SK-N-SH (cell line): ENCODE measurements at regions not wholly inside any gene's neighbourhood (a gene's known extent, or its start where the extent isn't known, plus 50 kb on each side); places are given as distances from the start of the nearest gene placed in this dataset.

ENCODE experiments used
- EP300 ChIP-seq, 2 experiments: IDR thresholded peaks; 2 replicates each; pipeline versions ENCODE4 v1.4.0 to v1.6.1; 2012; ENCODE audit warnings: borderline replicate concordance in 1 of 2, low read depth in 1 of 2, low read length in 1 of 2
- EZH2phosphoT487 ChIP-seq: fragments of 200-600 bp; sonication (generic); IDR thresholded peaks from 2 replicates; pipeline ENCODE4 v1.6.1; 2017; ENCODE audit warnings: low read depth, mixed run types, mild to moderate bottlenecking, antibody characterized with exemption, moderate library complexity, borderline replicate concordance
- JUND ChIP-seq: IDR thresholded peaks from 2 replicates; pipeline ENCODE4 v1.4.0; 2012
- NRF1 ChIP-seq: IDR thresholded peaks from 2 replicates; pipeline ENCODE4 v1.6.1; 2012; ENCODE audit warnings: low read depth, mild to moderate bottlenecking, low read length
- RAD21 ChIP-seq: IDR thresholded peaks from 2 replicates; pipeline ENCODE4 v1.6.1; 2012; ENCODE audit warnings: mild to moderate bottlenecking, low read length
- YY1 ChIP-seq: IDR thresholded peaks from 2 replicates; pipeline ENCODE4 v1.4.0; 2012; ENCODE audit warnings: low read depth, mild to moderate bottlenecking
- TF ChIP-seq, protein P1 (sequence below): fragments of 200-600 bp; sonication (generic); IDR thresholded peaks from 2 replicates; pipeline ENCODE4 v1.6.1; 2017; ENCODE audit warnings: antibody characterized with exemption, mild to moderate bottlenecking, moderate library complexity
- TF ChIP-seq, protein P2 (sequence below): IDR thresholded peaks from 2 replicates; pipeline ENCODE4 v1.4.0; 2012; ENCODE audit warnings: low read depth
- TF ChIP-seq, protein P3 (sequence below): IDR thresholded peaks from 2 replicates; pipeline ENCODE4; 2012

DNA sequence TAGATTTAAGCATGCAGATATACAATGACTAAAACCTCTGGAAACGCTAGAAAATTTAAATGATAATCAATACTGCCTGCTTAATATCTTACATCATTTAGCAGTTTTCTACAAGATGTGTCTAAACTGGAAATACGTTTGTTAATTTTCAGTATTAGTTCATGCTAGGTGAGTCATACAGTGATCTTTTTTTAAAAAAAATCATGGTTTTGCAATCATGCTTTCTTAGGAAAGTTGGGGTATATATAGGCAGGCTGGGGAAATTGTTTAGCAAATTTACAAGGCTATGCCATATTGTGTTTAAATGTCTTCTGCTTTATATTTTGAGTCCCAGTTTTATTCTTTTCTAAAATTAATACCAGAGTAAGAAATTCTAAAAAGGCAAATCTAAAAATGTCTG lies 245.4 kb upstream of the SPRY2 start:
- TF ChIP-seq, protein P1, sequence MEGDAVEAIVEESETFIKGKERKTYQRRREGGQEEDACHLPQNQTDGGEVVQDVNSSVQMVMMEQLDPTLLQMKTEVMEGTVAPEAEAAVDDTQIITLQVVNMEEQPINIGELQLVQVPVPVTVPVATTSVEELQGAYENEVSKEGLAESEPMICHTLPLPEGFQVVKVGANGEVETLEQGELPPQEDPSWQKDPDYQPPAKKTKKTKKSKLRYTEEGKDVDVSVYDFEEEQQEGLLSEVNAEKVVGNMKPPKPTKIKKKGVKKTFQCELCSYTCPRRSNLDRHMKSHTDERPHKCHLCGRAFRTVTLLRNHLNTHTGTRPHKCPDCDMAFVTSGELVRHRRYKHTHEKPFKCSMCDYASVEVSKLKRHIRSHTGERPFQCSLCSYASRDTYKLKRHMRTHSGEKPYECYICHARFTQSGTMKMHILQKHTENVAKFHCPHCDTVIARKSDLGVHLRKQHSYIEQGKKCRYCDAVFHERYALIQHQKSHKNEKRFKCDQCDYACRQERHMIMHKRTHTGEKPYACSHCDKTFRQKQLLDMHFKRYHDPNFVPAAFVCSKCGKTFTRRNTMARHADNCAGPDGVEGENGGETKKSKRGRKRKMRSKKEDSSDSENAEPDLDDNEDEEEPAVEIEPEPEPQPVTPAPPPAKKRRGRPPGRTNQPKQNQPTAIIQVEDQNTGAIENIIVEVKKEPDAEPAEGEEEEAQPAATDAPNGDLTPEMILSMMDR = no peak
- TF ChIP-seq, protein P2, sequence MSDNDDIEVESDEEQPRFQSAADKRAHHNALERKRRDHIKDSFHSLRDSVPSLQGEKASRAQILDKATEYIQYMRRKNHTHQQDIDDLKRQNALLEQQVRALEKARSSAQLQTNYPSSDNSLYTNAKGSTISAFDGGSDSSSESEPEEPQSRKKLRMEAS = no peak
- TF ChIP-seq EP300 (IDR thresholded peaks at IDR 0.05; ENCODE audit: borderline replicate concordance in 1 of 2, low read depth in 1 of 2, low read length in 1 of 2) = no peak
- no peak for TF ChIP-seq RAD21
- no peak for TF ChIP-seq YY1
- TF ChIP-seq, protein P3, sequence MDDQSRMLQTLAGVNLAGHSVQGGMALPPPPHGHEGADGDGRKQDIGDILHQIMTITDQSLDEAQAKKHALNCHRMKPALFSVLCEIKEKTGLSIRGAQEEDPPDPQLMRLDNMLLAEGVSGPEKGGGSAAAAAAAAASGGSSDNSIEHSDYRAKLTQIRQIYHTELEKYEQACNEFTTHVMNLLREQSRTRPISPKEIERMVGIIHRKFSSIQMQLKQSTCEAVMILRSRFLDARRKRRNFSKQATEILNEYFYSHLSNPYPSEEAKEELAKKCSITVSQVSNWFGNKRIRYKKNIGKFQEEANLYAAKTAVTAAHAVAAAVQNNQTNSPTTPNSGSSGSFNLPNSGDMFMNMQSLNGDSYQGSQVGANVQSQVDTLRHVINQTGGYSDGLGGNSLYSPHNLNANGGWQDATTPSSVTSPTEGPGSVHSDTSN = no peak
- no peak for TF ChIP-seq JUND
- no peak for TF ChIP-seq NRF1
- no peak for TF ChIP-seq EZH2phosphoT487
